UCSD-AML1 (cell line): ENCODE measurements at regions not wholly inside any gene's neighbourhood (a gene's known extent, or its start where the extent isn't known, plus 50 kb on each side); places are given as distances from the start of the nearest gene placed in this dataset.

Source experiments
- DNase-seq: peaks from one replicate; lab custom pipeline; 2025; ENCODE audit not compliant: unreplicated experiment; lab: John Stamatoyannopoulos, UW

- DNase-seq, result no peak
Measured at GRCh38 chr9:90010793-90011192, 406.0 kb downstream of the GADD45G start.

- DNase-seq, result no peak
Measured at GRCh38 chr9:90012949-90013348, 408.1 kb downstream of the GADD45G start.

- DNase-seq, result no peak
Measured at GRCh38 chr9:90013778-90014177, 409.0 kb downstream of the GADD45G start.

- DNase-seq, result no peak
Measured at GRCh38 chr9:90014421-90014820, 409.6 kb downstream of the GADD45G start.

- no peak for DNase-seq
Measured at GRCh38 chr9:90016272-90016671, 411.5 kb downstream of the GADD45G start.

- DNase-seq, result no peak
Measured at GRCh38 chr9:90017679-90018078, 412.9 kb downstream of the GADD45G start.

GRCh38 chr9:90018688-90019087 is 413.9 kb downstream of the GADD45G start:
- DNase-seq, result no peak

GRCh38 chr9:90019626-90020025 is 414.8 kb downstream of the GADD45G start:
- DNase-seq, result no peak

- DNase-seq, result no peak
Measured at GRCh38 chr9:90020276-90020871, 415.6 kb downstream of the GADD45G start.

GRCh38 chr9:90021216-90021906 is 416.5 kb downstream of the GADD45G start:
- DNase-seq, result no peak

GRCh38 chr9:90022474-90022873 is 417.7 kb downstream of the GADD45G start:
- DNase-seq, result no peak

- DNase-seq, result no peak
Measured at GRCh38 chr9:90023861-90024260, 419.0 kb downstream of the GADD45G start.

GRCh38 chr9:90024409-90024808 is 419.6 kb downstream of the GADD45G start:
- no peak for DNase-seq

GRCh38 chr9:90024823-90025222 is 420.0 kb downstream of the GADD45G start:
- no peak for DNase-seq

GRCh38 chr9:90025816-90026215 is 421.0 kb downstream of the GADD45G start:
- DNase-seq, result no peak

GRCh38 chr9:90027296-90027790 is 422.5 kb downstream of the GADD45G start:
- DNase-seq, result no peak

GRCh38 chr9:90029386-90029785 is 424.6 kb downstream of the GADD45G start:
- DNase-seq, result no peak

- no peak for DNase-seq
Measured at GRCh38 chr9:90029996-90030395, 425.2 kb downstream of the GADD45G start.

- DNase-seq, result no peak
Measured at GRCh38 chr9:90032296-90033027, 427.6 kb downstream of the GADD45G start.

GRCh38 chr9:90033028-90033650 is 428.3 kb downstream of the GADD45G start:
- DNase-seq, result no peak

GRCh38 chr9:90034071-90034470 is 429.3 kb downstream of the GADD45G start:
- DNase-seq, result no peak

- DNase-seq, result no peak
Measured at GRCh38 chr9:90035471-90035870, 430.7 kb downstream of the GADD45G start.
